HCT116 (cell line): ENCODE measurements at regions not wholly inside any gene's neighbourhood (a gene's known extent, or its start where the extent isn't known, plus 50 kb on each side); places are given as distances from the start of the nearest gene placed in this dataset.
A peak's percentile ranks its signal among the peaks of the same experiment; 100 is the strongest.

Experiments
- ATAC-seq: fragments of 200-7000 bp; cut with Tn5 transposase; 2 replicates; pipeline ENCODE4 v1.9.1; 2020; ENCODE audit warnings: mild to moderate bottlenecking, moderate library complexity
- BruUV-seq: library from RNA; stranded (reverse); fragments of 400-500 nt; replicated peaks from 2 replicates; lab custom pipeline; 2021; lab: Mats Ljungman, UMichigan
- CTCF ChIA-PET: fragments of 300-600 bp; sonication (Branson Sonifier 250); formaldehyde crosslinking; loops from one replicate; lab custom pipeline; 2021; ENCODE audit warnings: antibody characterized with exemption; lab: Charles Lee
- POLR2A ChIA-PET: fragments of 300-600, 350-600 bp; sonication (Branson Sonifier 250); formaldehyde crosslinking; loops from one replicate; lab custom pipeline; 2021; ENCODE audit warnings: antibody characterized with exemption; lab: Charles Lee
- RAD21 ChIA-PET, 2 experiments: fragments of 300-600 bp; sonication (Branson Sonifier 250); formaldehyde crosslinking; loops; one replicate each; lab custom pipeline; 2023; ENCODE audit warnings: low total read pairs in 2 of 2; ENCODE audit not compliant: uncharacterized antibody in 2 of 2, unreplicated experiment in 2 of 2, low non-redundant PET in 1 of 2; lab: Charles Lee
- DNase-seq: peaks from one replicate; pipeline ENCODE4 v3.0.0-alpha.2; 2010; ENCODE audit warnings: low read depth, low spot score
- H2AFZ ChIP-seq: fragments of 200-600 bp; shearing (Covaris generic), sonication (generic); 2 replicates; pipeline ENCODE4 v1.6.1; 2017; ENCODE audit warnings: low read depth, mixed run types, mixed read lengths, antibody characterized with exemption, low read length; ENCODE audit not compliant: poor library complexity, severe bottlenecking
- H3K27ac ChIP-seq: 2 replicates; pipeline ENCODE4 v1.5.1; 2012; ENCODE audit warnings: low read depth, low read length
- H3K27me3 ChIP-seq: fragments of 200-600 bp; sonication (generic); 2 replicates; pipeline ENCODE4 v1.6.1; 2016; ENCODE audit warnings: mixed run types, low read length, mixed read lengths; ENCODE audit not compliant: insufficient read depth
- H3K36me3 ChIP-seq, 2 experiments: fragments of 200-500 bp in 1 of 2; fragments of 200-600 bp in 1 of 2; sonication (Bioruptor generic) in 1 of 2; sonication (generic) in 1 of 2; 2 replicates each; pipeline versions ENCODE4 v1.5.1 to v1.6.1; 2014 to 2016; ENCODE audit warnings: low read length in 2 of 2, inconsistent platforms in 1 of 2, mixed read lengths in 1 of 2, mixed run types in 1 of 2; ENCODE audit not compliant: insufficient read depth in 2 of 2, control insufficient read depth in 1 of 2
- H3K4me1 ChIP-seq, 2 experiments: fragments of 200-600 bp in 1 of 2; sonication (generic) in 1 of 2; 2 replicates each; pipeline versions ENCODE4 v1.5.1 to v1.6.1; 2012 to 2017; ENCODE audit warnings: low read length in 2 of 2, inconsistent platforms in 1 of 2, mild to moderate bottlenecking in 1 of 2, mixed read lengths in 1 of 2, mixed run types in 1 of 2, moderate library complexity in 1 of 2; ENCODE audit not compliant: insufficient read depth in 2 of 2, control insufficient read depth in 1 of 2
- H3K4me2 ChIP-seq: fragments of 200-600 bp; sonication (generic); 2 replicates; pipeline ENCODE4 v1.6.1; 2017; ENCODE audit warnings: mixed run types, low read length, mixed read lengths
- H3K4me3 ChIP-seq, 2 experiments: fragments of 200-600 bp in 1 of 2; sonication (generic) in 1 of 2; replicated peaks in 1 of 2; 2 replicates each; pipeline ENCODE4 v1.5.1; 2011 to 2016; ENCODE audit warnings: low read length in 2 of 2, control low read depth in 1 of 2, low read depth in 1 of 2, mild to moderate bottlenecking in 1 of 2, mixed read lengths in 1 of 2, mixed run types in 1 of 2
- H3K79me2 ChIP-seq: fragments of 200-600 bp; sonication (generic); 2 replicates; pipeline ENCODE4 v1.6.1; 2017; ENCODE audit warnings: mild to moderate bottlenecking, mixed run types, low read length, moderate library complexity, mixed read lengths; ENCODE audit not compliant: insufficient read depth
- H3K9ac ChIP-seq: fragments of 200-600 bp; sonication (generic); 2 replicates; pipeline ENCODE4 v1.6.1; 2016; ENCODE audit warnings: low read length, mixed read lengths
- H3K9me2 ChIP-seq: fragments of 200-600 bp; sonication (generic), shearing (Covaris generic); 2 replicates; pipeline ENCODE4 v1.6.1; 2017; ENCODE audit warnings: mixed run types, mild to moderate bottlenecking, moderate library complexity; ENCODE audit not compliant: insufficient read depth
- H3K9me3 ChIP-seq, 2 experiments: fragments of 200-500 bp in 1 of 2; fragments of 200-600 bp in 1 of 2; sonication (Bioruptor generic) in 1 of 2; sonication (generic) in 1 of 2; 2 replicates each; pipeline ENCODE4 v1.6.1; 2014 to 2017; ENCODE audit warnings: low read length in 2 of 2, mixed read lengths in 2 of 2, inconsistent platforms in 1 of 2, low read depth in 1 of 2, mild to moderate bottlenecking in 1 of 2, mixed run types in 1 of 2, moderate library complexity in 1 of 2; ENCODE audit not compliant: control insufficient read depth in 1 of 2, insufficient read depth in 1 of 2
- H4K20me1 ChIP-seq: fragments of 200-600 bp; sonication (generic), shearing (Covaris generic); 2 replicates; pipeline ENCODE4 v1.6.1; 2017; ENCODE audit warnings: mixed run types, mild to moderate bottlenecking, moderate library complexity; ENCODE audit not compliant: insufficient read depth
- CBX3 ChIP-seq: IDR thresholded peaks from 2 replicates; pipeline ENCODE4 v1.6.1; 2012; ENCODE audit warnings: low read depth
- CEBPB ChIP-seq: IDR thresholded peaks from 2 replicates; pipeline ENCODE4 v1.6.1; 2012; ENCODE audit warnings: low read depth
- EZH2phosphoT487 ChIP-seq: fragments of 200-600 bp; IDR thresholded peaks from 2 replicates; pipeline ENCODE4 v1.6.1; 2018; ENCODE audit warnings: antibody characterized with exemption, borderline replicate concordance
- FOSL1 ChIP-seq: IDR thresholded peaks from 2 replicates; pipeline ENCODE4 v1.6.1; 2012; ENCODE audit warnings: low read depth
- JUND ChIP-seq: IDR thresholded peaks from 2 replicates; pipeline ENCODE4 v1.6.1; 2012
- POLR2A ChIP-seq: IDR thresholded peaks from 2 replicates; pipeline ENCODE4 v1.7.0; 2011; ENCODE audit warnings: borderline replicate concordance; ENCODE audit not compliant: insufficient read depth, insufficient read length; ENCODE audit errors: extremely low read depth
- POLR2AphosphoS5 ChIP-seq: IDR thresholded peaks from 2 replicates; pipeline ENCODE4 v1.6.1; 2011; ENCODE audit warnings: mild to moderate bottlenecking, low read depth, low read length, moderate library complexity
- RAD21 ChIP-seq: IDR thresholded peaks from 2 replicates; pipeline ENCODE4 v1.6.1; 2012; ENCODE audit warnings: low read depth, mild to moderate bottlenecking
- SIN3A ChIP-seq: IDR thresholded peaks from 2 replicates; pipeline ENCODE4 v1.6.1; 2012; ENCODE audit warnings: low read depth
- SP1 ChIP-seq: IDR thresholded peaks from 2 replicates; pipeline ENCODE4 v1.6.1; 2012; ENCODE audit warnings: low read depth
- SRF ChIP-seq: IDR thresholded peaks from 2 replicates; pipeline ENCODE4 v1.6.1; 2012; ENCODE audit warnings: low read depth
- YY1 ChIP-seq: IDR thresholded peaks from 2 replicates; pipeline ENCODE4 v1.6.1; 2011; ENCODE audit warnings: low read length, low read depth, moderate library complexity, mild to moderate bottlenecking; ENCODE audit not compliant: insufficient replicate concordance; ENCODE audit errors: extremely low read depth
- ZFX ChIP-seq: fragments of 450-650 bp; IDR thresholded peaks from 2 replicates; pipeline ENCODE4 v1.6.1; 2017
- intact Hi-C: fragments of 100-400 bp; cut with micrococcal nuclease; formaldehyde crosslinking; loops from 2 replicates; pipeline ENCODE4 v1.10.0; 2022
- TF ChIP-seq, protein P1 (sequence below): IDR thresholded peaks from 2 replicates; pipeline ENCODE4 v1.6.1; 2012
- TF ChIP-seq, protein P2 (sequence below): IDR thresholded peaks from 2 replicates; pipeline ENCODE4 v1.6.1; 2012
- TF ChIP-seq, protein P3 (sequence below), 3 experiments: fragments of 200-600 bp in 1 of 3; sonication (generic) in 1 of 3; IDR thresholded peaks in 2 of 3; conservative IDR thresholded peaks in 1 of 3; 2 replicates each; pipeline ENCODE4 v1.5.1; 2012 to 2017; ENCODE audit warnings: low read depth in 2 of 3, low read length in 2 of 3, antibody characterized with exemption in 1 of 3, borderline replicate concordance in 1 of 3, control low read depth in 1 of 3, mild to moderate bottlenecking in 1 of 3, mixed read lengths in 1 of 3, mixed run types in 1 of 3, moderate library complexity in 1 of 3; ENCODE audit not compliant: insufficient read depth in 1 of 3

DNA sequence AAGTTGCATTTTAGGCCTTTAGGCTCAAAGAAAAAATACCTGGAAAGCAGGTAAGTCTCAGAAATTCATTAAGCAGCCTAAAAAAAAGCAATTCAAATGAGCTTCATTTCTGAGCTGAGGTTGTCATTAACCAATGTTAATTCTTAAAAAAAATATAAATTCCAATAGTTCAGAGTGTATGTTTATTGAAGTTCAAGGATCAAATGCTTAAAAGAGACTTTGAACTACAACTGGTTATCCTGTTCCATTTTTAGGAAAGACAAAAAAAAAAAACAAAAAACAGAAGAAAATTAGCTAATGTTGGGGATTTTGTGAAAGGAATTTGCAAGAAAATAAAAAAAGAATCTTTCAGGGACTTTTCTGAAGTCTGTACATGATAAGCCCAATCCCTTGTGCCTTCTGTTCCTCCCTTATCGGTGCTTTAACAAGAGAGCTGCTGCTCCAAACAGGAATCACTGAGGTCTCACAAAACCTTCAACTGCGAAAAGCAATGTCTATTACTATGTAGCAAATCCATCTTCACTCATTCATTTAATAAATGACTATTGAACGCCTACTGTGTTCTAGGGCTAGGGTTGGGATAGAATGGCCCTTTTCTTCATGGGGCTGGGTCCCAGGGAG lies 90.3 kb downstream of the FOXF2 start:
- Histone ChIP-seq H3K9me3 (no peaks in the 10 kb centered on the region), H3K4me1 (peaks cover 5 to 37% of the 10 kb centered on the region in 2 experiments; a peak in 3 of 4 replicates), H3K27ac (no peak overlapping the region), H3K4me3 (no peak overlapping the region), H3K9me2 (no peaks in the 10 kb centered on the region), H3K36me3 (no peaks in the 10 kb centered on the region), H3K4me2 (no peak overlapping the region), H3K9ac (no peak overlapping the region), H4K20me1 (no peaks in the 10 kb centered on the region), H3K27me3 (no peaks in the 10 kb centered on the region), H3K79me2 (no peaks in the 10 kb centered on the region), H2AFZ (no peak overlapping the region)
- ChIA-PET CTCF (no interaction called here), RAD21 (no interaction called here), POLR2A (no interaction called here)
- intact Hi-C loops, result no loop called here
- no peak for ATAC-seq
- no peak for TF ChIP-seq SP1
- TF ChIP-seq CBX3, result no peak
- no peak for TF ChIP-seq SIN3A
- TF ChIP-seq EZH2phosphoT487, result no peak
- TF ChIP-seq, protein P1, sequence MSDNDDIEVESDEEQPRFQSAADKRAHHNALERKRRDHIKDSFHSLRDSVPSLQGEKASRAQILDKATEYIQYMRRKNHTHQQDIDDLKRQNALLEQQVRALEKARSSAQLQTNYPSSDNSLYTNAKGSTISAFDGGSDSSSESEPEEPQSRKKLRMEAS, result no peak
- TF ChIP-seq POLR2A, result no peak
- no peak for TF ChIP-seq FOSL1
- TF ChIP-seq YY1, result no peak
- TF ChIP-seq RAD21, result no peak
- TF ChIP-seq JUND, result no peak
- no peak for TF ChIP-seq SRF
- BruUV-seq, result no TSS peak
- no peak for DNase-seq

- Histone ChIP-seq H3K4me2 (peak overlapping the region; percentile 60), H4K20me1 (no peaks in the 10 kb centered on the region), H3K9me3 (no peaks in the 10 kb centered on the region), H3K9me2 (no peaks in the 10 kb centered on the region), H3K9ac (no peak overlapping the region), H3K4me3 (peak overlapping the region in 1 of 2 experiments; percentile 9; a peak in 2 of 4 replicates), H3K36me3 (no peaks in the 10 kb centered on the region), H3K4me1 (peaks cover 9 to 52% of the 10 kb centered on the region in 2 experiments; a peak in 3 of 4 replicates), H3K79me2 (no peaks in the 10 kb centered on the region), H3K27ac (no peak overlapping the region), H2AFZ (peak overlapping the region; percentile 47), H3K27me3 (no peaks in the 10 kb centered on the region)
- ChIA-PET RAD21 (no interaction called here), POLR2A (no interaction called here), CTCF (no interaction called here)
- intact Hi-C loops, result no loop called here
- ATAC-seq, result peak; percentile 78
- BruUV-seq, result no TSS peak
- DNase-seq, result peak; percentile 34
- no peak for TF ChIP-seq SP1
- no peak for TF ChIP-seq SIN3A
- TF ChIP-seq POLR2A, result no peak
- TF ChIP-seq, protein P2, sequence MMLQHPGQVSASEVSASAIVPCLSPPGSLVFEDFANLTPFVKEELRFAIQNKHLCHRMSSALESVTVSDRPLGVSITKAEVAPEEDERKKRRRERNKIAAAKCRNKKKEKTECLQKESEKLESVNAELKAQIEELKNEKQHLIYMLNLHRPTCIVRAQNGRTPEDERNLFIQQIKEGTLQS, result no peak
- TF ChIP-seq CEBPB, result no peak
- TF ChIP-seq ZFX, result no peak
- TF ChIP-seq POLR2AphosphoS5, result no peak
- no peak for TF ChIP-seq CBX3
- TF ChIP-seq, protein P3, sequence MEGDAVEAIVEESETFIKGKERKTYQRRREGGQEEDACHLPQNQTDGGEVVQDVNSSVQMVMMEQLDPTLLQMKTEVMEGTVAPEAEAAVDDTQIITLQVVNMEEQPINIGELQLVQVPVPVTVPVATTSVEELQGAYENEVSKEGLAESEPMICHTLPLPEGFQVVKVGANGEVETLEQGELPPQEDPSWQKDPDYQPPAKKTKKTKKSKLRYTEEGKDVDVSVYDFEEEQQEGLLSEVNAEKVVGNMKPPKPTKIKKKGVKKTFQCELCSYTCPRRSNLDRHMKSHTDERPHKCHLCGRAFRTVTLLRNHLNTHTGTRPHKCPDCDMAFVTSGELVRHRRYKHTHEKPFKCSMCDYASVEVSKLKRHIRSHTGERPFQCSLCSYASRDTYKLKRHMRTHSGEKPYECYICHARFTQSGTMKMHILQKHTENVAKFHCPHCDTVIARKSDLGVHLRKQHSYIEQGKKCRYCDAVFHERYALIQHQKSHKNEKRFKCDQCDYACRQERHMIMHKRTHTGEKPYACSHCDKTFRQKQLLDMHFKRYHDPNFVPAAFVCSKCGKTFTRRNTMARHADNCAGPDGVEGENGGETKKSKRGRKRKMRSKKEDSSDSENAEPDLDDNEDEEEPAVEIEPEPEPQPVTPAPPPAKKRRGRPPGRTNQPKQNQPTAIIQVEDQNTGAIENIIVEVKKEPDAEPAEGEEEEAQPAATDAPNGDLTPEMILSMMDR (IDR thresholded peaks at IDR 0.05 in 2 of 3, conservative IDR thresholded peaks at IDR 0.05 in 1 of 3; ENCODE audit: borderline replicate concordance in 1 of 3, insufficient read depth in 1 of 3, low read depth in 2 of 3, low read length in 2 of 3), result no peak
- TF ChIP-seq FOSL1, result peak; percentile 41; the same call in 1 of the 2 replicates
- TF ChIP-seq JUND, result peak; percentile 16; the same call in 1 of the 2 replicates
These were observed 91.9 kb downstream of the FOXF2 start for GRCh38 chr6:1481286-1481685.
